WI38 (cell line): ENCODE measurements at regions not wholly inside any gene's neighbourhood (a gene's known extent, or its start where the extent isn't known, plus 50 kb on each side); places are given as distances from the start of the nearest gene placed in this dataset.

ENCODE experiments used
- H3K4me3 ChIP-seq: 2 replicates; pipeline ENCODE4 v1.5.1; 2011; ENCODE audit warnings: low read depth, mild to moderate bottlenecking, control low read depth, low read length
- CTCF ChIP-seq: IDR thresholded peaks from 2 replicates; pipeline ENCODE4 v1.5.1; 2012; ENCODE audit warnings: low read depth, mild to moderate bottlenecking, control low read depth, low read length

GRCh38 chr21:16587141-16587581 lies 857.4 kb downstream of the USP25 start:
- H3K4me3 ChIP-seq = no peak overlapping the region
- TF ChIP-seq CTCF = no peak

- peak overlapping the region; percentile 44 for H3K4me3 ChIP-seq
- TF ChIP-seq CTCF = no peak
Observed at GRCh38 chr21:16587681-16588375, 858.0 kb downstream of the USP25 start.

GRCh38 chr21:16588433-16588860 lies 858.7 kb downstream of the USP25 start:
- H3K4me3 ChIP-seq = peak overlapping the region; percentile 44
- TF ChIP-seq CTCF = no peak

GRCh38 chr21:16589006-16589898 lies 859.5 kb downstream of the USP25 start:
- no peak for TF ChIP-seq CTCF
- no peak overlapping the region for H3K4me3 ChIP-seq

- no peak for TF ChIP-seq CTCF
- H3K4me3 ChIP-seq = no peak overlapping the region
Observed at GRCh38 chr21:16590186-16590585, 860.4 kb downstream of the USP25 start.

GRCh38 chr21:16590641-16591292 lies 861.0 kb downstream of the USP25 start:
- H3K4me3 ChIP-seq = no peak overlapping the region
- TF ChIP-seq CTCF = no peak
